ENCODE measurements at regions not wholly inside any gene's neighbourhood (a gene's known extent, or its start where the extent isn't known, plus 50 kb on each side); places are given as distances from the start of the nearest gene placed in this dataset.

DNA sequence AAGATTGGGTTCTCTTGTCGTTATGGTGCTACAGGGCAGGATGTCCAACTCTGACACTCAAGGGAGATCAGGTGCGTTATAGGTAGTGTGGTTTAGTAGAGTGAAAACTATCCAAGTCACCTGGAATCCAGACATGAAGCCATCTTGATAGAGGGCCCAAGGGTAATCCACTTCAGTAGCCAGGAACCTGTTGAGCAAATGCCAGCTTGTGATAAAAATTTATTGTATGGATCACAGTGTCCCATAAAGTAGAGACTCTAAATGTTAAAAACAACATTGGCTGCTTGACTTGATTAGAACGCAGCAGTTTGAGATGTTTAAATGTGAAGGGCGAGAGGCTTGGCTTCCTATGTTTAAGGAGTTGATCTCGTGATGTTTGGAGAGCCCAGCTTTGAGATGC is 105.7 kb upstream of the GMDS start:
- H3K27ac ChIP-seq = no peak overlapping the region
- no peaks in the 10 kb centered on the region for H3K36me3 ChIP-seq (replicated peaks in 1 of 2)
- H3K9me3 ChIP-seq (replicated peaks in 1 of 3) = no peaks in the 10 kb centered on the region
- H3K4me1 ChIP-seq (replicated peaks in 1 of 2) = peaks cover 0 to 9% of the 10 kb centered on the region in 2 donors
- no peak for DNase-seq
- no peaks in the 10 kb centered on the region for H3K27me3 ChIP-seq
- intact Hi-C loops (cut with DNase I) = loop anchor here (5.0 to 10.0 kb wide), 3 partner anchors 284 to 754 kb away; partner anchors contain the start of gene FOXC1 (in 1 of the 2)
- TF ChIP-seq, protein P1, sequence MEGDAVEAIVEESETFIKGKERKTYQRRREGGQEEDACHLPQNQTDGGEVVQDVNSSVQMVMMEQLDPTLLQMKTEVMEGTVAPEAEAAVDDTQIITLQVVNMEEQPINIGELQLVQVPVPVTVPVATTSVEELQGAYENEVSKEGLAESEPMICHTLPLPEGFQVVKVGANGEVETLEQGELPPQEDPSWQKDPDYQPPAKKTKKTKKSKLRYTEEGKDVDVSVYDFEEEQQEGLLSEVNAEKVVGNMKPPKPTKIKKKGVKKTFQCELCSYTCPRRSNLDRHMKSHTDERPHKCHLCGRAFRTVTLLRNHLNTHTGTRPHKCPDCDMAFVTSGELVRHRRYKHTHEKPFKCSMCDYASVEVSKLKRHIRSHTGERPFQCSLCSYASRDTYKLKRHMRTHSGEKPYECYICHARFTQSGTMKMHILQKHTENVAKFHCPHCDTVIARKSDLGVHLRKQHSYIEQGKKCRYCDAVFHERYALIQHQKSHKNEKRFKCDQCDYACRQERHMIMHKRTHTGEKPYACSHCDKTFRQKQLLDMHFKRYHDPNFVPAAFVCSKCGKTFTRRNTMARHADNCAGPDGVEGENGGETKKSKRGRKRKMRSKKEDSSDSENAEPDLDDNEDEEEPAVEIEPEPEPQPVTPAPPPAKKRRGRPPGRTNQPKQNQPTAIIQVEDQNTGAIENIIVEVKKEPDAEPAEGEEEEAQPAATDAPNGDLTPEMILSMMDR (IDR thresholded peaks at IDR 0.05) = no peak
- TF ChIP-seq POLR2A (IDR thresholded peaks at IDR 0.05) = no peak
- H3K4me3 ChIP-seq = no peak overlapping the region
- 96% methylated on average over 5 of the region's 5 CpGs for WGBS, 4 donors

DNA sequence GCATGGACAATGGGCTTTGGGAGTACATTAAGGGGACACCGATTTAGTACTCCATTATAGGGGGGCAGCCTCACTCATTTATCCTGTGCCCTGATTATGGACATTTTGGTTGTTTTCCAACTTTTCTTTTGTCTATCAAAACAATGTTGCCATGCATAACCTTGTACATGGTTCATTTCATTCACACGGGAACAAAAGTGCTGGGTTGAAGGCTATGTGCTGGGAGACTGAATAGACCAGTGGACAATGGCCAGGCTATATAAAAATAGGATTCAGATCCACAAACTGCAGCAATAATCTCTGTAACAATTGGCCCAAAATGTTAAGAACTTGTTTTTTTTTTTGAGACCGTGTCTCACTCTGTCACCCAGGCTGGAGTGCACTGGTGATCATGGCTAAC is 100.7 kb upstream of the GMDS start:
- Histone ChIP-seq H3K27me3 (no peaks in the 10 kb centered on the region), H3K4me1 (replicated peaks in 1 of 2) (no peaks in the 10 kb centered on the region), H3K27ac (no peak overlapping the region), H3K4me3 (no peak overlapping the region), H3K36me3 (replicated peaks in 1 of 2) (no peaks in the 10 kb centered on the region), H3K9me3 (replicated peaks in 1 of 3) (no peaks in the 10 kb centered on the region)
- TF ChIP-seq, protein P1 (IDR thresholded peaks at IDR 0.05) = no peak
- no peak for TF ChIP-seq POLR2A (IDR thresholded peaks at IDR 0.05)
- WGBS, 4 donors = 86 to 95% (median 89%) methylated on average over 3 of the region's 3 CpGs
- intact Hi-C loops (cut with DNase I) = no loop called here
- no peak for DNase-seq

DNA sequence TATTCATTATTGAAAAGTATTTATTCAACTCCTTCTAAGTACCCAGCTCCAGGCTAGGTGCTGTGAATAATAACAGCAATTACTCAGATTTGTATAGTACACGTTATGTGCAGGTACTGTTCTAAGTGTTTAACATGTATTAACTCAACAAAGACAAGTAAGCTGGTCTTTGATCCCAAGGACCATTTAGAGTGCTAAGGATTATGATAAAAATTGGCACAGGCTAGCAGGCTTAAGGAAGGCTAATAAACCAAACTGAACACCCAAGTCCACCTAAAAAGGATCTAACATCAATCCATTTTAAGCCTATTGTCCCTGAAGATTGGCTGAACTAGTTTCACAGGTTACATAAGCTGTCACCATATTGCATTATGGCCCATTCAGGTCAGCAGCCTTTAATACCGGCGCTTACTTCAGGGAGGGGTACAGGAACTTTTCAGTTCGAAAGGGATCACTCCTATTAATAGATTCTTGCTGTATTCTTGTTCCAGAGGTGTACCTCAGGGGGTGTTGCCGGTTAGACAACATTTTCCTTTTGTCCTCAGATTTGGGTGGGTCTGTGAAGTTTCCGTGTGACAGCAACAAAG is 99.0 kb upstream of the GMDS start:
- no peaks in the 10 kb centered on the region for H3K36me3 ChIP-seq (replicated peaks in 1 of 2)
- WGBS, 4 donors = 84 to 94% (median 91%) methylated on average over 6 of the region's 6 CpGs
- no peak overlapping the region for H3K27ac ChIP-seq
- intact Hi-C loops (cut with DNase I) = no loop called here
- H3K4me3 ChIP-seq = no peak overlapping the region
- no peak for DNase-seq
- H3K27me3 ChIP-seq = no peaks in the 10 kb centered on the region
- TF ChIP-seq, protein P1 (IDR thresholded peaks at IDR 0.05) = no peak
- no peak for TF ChIP-seq POLR2A (IDR thresholded peaks at IDR 0.05)
- no peaks in the 10 kb centered on the region for H3K4me1 ChIP-seq (replicated peaks in 1 of 2)
- no peaks in the 10 kb centered on the region for H3K9me3 ChIP-seq (replicated peaks in 1 of 3)

DNA sequence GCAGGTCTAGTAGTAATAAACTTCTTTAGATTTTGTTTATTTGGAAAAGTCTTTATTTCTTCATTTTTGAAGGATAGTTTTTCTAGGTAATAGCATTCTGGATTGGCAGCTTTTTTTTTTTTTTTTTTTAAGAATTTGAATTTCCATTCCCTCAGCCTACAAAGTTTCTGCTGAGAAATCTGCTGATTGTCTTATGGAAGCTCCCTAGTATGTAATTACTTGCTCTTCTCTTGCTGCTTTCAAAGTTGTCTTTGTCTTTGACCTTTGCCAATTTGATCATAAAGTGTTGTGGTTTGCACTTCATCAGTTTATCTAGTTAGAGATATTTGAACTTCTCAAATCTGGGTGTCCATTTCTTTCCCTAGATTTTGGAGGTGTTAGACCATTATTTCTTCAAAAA is 82.2 kb upstream of the GMDS start:
- intact Hi-C loops (cut with DNase I) = no loop called here
- Histone ChIP-seq H3K9me3 (replicated peaks in 1 of 3) (peaks cover 0 to 22% (median 8%) of the 10 kb centered on the region in 3 donors), H3K36me3 (replicated peaks in 1 of 2) (no peaks in the 10 kb centered on the region)

More for the DNA sequence above, 82.2 kb upstream of the GMDS start:
- no peaks in the 10 kb centered on the region for H3K4me1 ChIP-seq (replicated peaks in 1 of 2)
- H3K27me3 ChIP-seq = no peaks in the 10 kb centered on the region
- no peak for DNase-seq
- H3K4me3 ChIP-seq = no peak overlapping the region
- H3K27ac ChIP-seq = no peak overlapping the region
- TF ChIP-seq POLR2A (IDR thresholded peaks at IDR 0.05) = no peak
- TF ChIP-seq, protein P1 (IDR thresholded peaks at IDR 0.05) = no peak

Measured in adrenal gland (tissue), 9 donors.